Mucosa of rectum (tissue), 2 donors: ENCODE measurements at regions not wholly inside any gene's neighbourhood (a gene's known extent, or its start where the extent isn't known, plus 50 kb on each side); places are given as distances from the start of the nearest gene placed in this dataset.

Experiments used
- H3K27ac ChIP-seq, 2 donors: one replicate each; pipeline ENCODE4 v1.7.0; 2013; ENCODE audit warnings: inconsistent platforms in 2 of 2, low read depth in 2 of 2, low read length in 2 of 2
- H3K27me3 ChIP-seq, 2 donors: one replicate each; pipeline ENCODE4 v1.7.0; 2013; ENCODE audit warnings: low read length in 2 of 2; ENCODE audit not compliant: control insufficient read depth in 2 of 2, insufficient read depth in 2 of 2
- H3K36me3 ChIP-seq, 2 donors: one replicate each; pipeline ENCODE4 v1.7.0; 2013; ENCODE audit warnings: low read length in 2 of 2; ENCODE audit not compliant: control insufficient read depth in 2 of 2, insufficient read depth in 2 of 2
- H3K4me1 ChIP-seq, 2 donors: one replicate each; pipeline ENCODE4 v1.7.0; 2013; ENCODE audit warnings: low read length in 2 of 2, mild to moderate bottlenecking in 1 of 2; ENCODE audit not compliant: control insufficient read depth in 2 of 2, insufficient read depth in 2 of 2
- H3K4me3 ChIP-seq, 2 donors: one replicate each; pipeline ENCODE4 v1.7.0; 2013; ENCODE audit warnings: low read length in 2 of 2
- H3K9ac ChIP-seq, 2 donors: one replicate each; pipeline ENCODE4 v1.7.0; 2013; ENCODE audit warnings: low read length in 2 of 2, low read depth in 1 of 2, mild to moderate bottlenecking in 1 of 2
- H3K9me3 ChIP-seq, 2 donors: one replicate each; pipeline ENCODE4 v1.7.0; 2013; ENCODE audit warnings: low read length in 2 of 2; ENCODE audit not compliant: control insufficient read depth in 2 of 2
- donor health status: healthy.
- donor health status: Normal muscosa, but diverticular disease.

DNA sequence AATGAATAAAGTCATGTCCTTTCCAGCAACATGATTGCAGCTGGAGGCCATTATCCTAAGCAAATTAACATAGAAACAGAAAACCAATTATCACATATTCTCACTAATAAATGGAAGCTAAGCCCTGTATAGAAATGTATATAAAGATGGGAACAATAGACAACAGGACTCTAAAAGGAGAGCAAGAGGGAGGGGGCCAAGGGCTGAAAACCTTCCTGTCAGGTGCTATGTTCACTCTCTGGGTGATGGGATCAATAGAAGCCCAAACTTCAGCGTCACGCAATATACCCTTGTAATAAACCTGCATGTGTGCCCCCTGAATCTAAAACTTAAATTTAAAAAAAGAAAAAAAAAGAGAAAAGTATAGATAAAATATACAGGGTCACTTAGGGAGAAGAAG is 163.7 kb upstream of the ACO1 start:
- Histone ChIP-seq H3K36me3 (no peaks in the 10 kb centered on the region), H3K27ac (no peak overlapping the region), H3K27me3 (no peaks in the 10 kb centered on the region), H3K4me1 (no peaks in the 10 kb centered on the region), H3K4me3 (no peak overlapping the region), H3K9me3 (no peaks in the 10 kb centered on the region), H3K9ac (no peak overlapping the region)

DNA sequence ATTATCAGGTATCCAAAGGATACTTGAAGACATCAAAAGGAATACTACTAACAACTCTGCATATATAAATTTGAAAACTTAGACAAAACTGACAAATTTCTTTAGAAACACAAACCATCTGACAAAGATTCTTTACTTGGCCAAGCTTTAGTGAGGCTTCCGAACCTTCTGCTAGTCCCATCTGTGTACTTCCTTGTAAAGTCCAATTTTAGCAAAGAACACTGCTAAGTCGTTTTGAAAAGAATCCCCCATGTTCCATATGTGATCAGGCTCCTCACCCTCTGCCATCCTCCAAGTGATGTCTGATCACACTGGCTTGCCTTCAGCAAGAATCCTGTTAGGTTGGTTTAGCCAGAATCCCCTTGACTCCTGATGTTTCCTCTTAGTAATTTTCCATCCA is 150.0 kb upstream of the ACO1 start:
- H3K4me3 ChIP-seq: no peak overlapping the region
- H3K9me3 ChIP-seq: no peaks in the 10 kb centered on the region
- H3K36me3 ChIP-seq: no peaks in the 10 kb centered on the region
- no peaks in the 10 kb centered on the region for H3K4me1 ChIP-seq
- no peak overlapping the region for H3K27ac ChIP-seq
- no peak overlapping the region for H3K9ac ChIP-seq
- H3K27me3 ChIP-seq: no peaks in the 10 kb centered on the region

- Histone ChIP-seq H3K27me3 (no peaks in the 10 kb centered on the region), H3K4me1 (no peaks in the 10 kb centered on the region), H3K36me3 (no peaks in the 10 kb centered on the region), H3K27ac (no peak overlapping the region), H3K4me3 (no peak overlapping the region), H3K9me3 (no peaks in the 10 kb centered on the region), H3K9ac (no peak overlapping the region)
These were observed 137.3 kb upstream of the ACO1 start for GRCh38 chr9:32247168-32247567.

GRCh38 chr9:32248189-32248712 is 136.2 kb upstream of the ACO1 start:
- Histone ChIP-seq H3K27me3 (no peaks in the 10 kb centered on the region), H3K4me1 (no peaks in the 10 kb centered on the region), H3K36me3 (no peaks in the 10 kb centered on the region), H3K9ac (no peak overlapping the region), H3K4me3 (no peak overlapping the region), H3K27ac (no peak overlapping the region), H3K9me3 (no peaks in the 10 kb centered on the region)

- no peaks in the 10 kb centered on the region for H3K4me1 ChIP-seq
- no peak overlapping the region for H3K9ac ChIP-seq
- no peaks in the 10 kb centered on the region for H3K9me3 ChIP-seq
- no peaks in the 10 kb centered on the region for H3K36me3 ChIP-seq
- H3K27ac ChIP-seq: no peak overlapping the region
- no peaks in the 10 kb centered on the region for H3K27me3 ChIP-seq
- no peak overlapping the region for H3K4me3 ChIP-seq
These were observed 132.9 kb upstream of the ACO1 start for GRCh38 chr9:32251539-32251938.

DNA sequence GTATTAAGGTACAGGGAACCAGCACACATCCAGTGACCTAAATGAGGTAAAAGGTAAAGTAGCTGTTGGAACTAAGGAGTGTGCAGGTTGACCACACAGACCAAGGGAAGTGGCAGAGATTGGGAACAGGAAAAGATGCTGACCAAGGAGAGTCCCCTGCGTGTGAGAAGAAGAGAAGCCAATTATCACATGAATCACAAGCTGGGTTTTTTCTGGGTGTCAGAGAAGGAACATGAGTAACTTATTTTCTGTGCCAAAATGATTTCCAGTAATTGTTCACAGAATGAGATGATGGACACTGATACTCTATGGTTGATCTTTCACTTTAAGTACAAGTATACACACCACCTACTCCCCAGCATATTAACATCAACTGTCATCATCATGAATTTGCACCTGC is 130.7 kb upstream of the ACO1 start:
- Histone ChIP-seq H3K36me3 (no peaks in the 10 kb centered on the region), H3K9ac (no peak overlapping the region), H3K27me3 (no peaks in the 10 kb centered on the region), H3K4me3 (no peak overlapping the region), H3K27ac (no peak overlapping the region), H3K9me3 (no peaks in the 10 kb centered on the region), H3K4me1 (no peaks in the 10 kb centered on the region)

DNA sequence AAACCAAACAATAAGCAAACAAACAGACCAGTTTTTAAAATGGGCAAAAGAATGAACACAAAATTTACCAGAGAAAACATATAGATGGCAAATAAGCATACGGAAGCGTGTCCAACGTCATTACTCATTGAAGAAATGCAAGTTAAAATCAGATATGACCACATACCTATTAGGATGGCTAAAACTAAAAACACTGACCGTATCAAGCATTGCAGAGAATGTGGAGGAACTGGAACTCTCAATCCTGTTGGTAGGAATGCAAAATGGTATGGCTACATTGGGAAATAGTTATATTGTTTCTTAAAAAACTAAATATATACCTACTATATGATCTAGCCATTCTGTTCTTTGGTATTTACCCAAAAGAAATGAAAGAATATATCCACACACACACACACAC is 129.4 kb upstream of the ACO1 start:
- Histone ChIP-seq H3K4me1 (no peaks in the 10 kb centered on the region), H3K27me3 (no peaks in the 10 kb centered on the region), H3K9ac (no peak overlapping the region), H3K9me3 (no peaks in the 10 kb centered on the region), H3K36me3 (no peaks in the 10 kb centered on the region), H3K4me3 (no peak overlapping the region), H3K27ac (no peak overlapping the region)

- H3K27ac ChIP-seq: no peak overlapping the region
- no peak overlapping the region for H3K4me3 ChIP-seq
- H3K4me1 ChIP-seq: no peaks in the 10 kb centered on the region
- no peak overlapping the region for H3K9ac ChIP-seq
- no peaks in the 10 kb centered on the region for H3K27me3 ChIP-seq
- H3K9me3 ChIP-seq: no peaks in the 10 kb centered on the region
- no peaks in the 10 kb centered on the region for H3K36me3 ChIP-seq
These were observed 126.0 kb upstream of the ACO1 start for GRCh38 chr9:32258482-32258881.

DNA sequence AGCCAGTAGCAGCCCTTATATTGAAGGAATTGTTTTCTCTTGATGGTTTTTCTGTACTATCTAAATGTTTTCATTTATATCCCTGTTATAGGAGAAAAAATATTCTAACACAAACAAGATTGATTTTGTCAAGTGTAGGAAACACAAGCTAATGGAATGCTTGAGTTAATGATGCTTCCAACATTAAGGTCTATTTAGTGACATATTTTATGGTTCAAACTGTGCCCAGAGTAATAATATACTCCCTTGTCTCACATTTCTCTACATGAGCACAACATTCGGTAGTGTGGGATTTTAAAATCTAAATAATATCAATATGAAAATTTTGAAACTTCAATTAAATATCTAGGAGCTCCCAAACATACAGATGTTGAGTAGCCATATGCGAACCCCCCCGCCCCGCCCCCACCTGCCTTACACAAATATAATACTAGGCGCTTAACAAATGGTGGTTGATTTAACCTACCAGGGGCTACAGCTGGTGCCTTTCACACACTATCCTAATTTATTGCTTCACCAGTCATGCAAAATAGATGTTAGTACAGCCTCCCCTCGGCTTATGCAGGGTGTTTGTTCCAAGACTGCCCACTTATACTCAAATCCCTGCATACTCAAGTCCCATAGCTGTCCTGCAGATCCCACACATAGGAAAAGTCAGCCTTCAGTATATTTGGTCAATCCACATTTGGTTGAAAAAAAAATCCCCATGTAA is 124.1 kb upstream of the ACO1 start:
- H3K9ac ChIP-seq: no peak overlapping the region
- no peaks in the 10 kb centered on the region for H3K27me3 ChIP-seq
- H3K9me3 ChIP-seq: no peaks in the 10 kb centered on the region
- no peaks in the 10 kb centered on the region for H3K36me3 ChIP-seq
- H3K4me3 ChIP-seq: no peak overlapping the region
- no peak overlapping the region for H3K27ac ChIP-seq
- no peaks in the 10 kb centered on the region for H3K4me1 ChIP-seq

GRCh38 chr9:32264170-32264864 is 120.1 kb upstream of the ACO1 start:
- Histone ChIP-seq H3K27me3 (no peaks in the 10 kb centered on the region), H3K9ac (no peak overlapping the region), H3K27ac (no peak overlapping the region), H3K9me3 (no peaks in the 10 kb centered on the region), H3K36me3 (no peaks in the 10 kb centered on the region), H3K4me3 (no peak overlapping the region), H3K4me1 (no peaks in the 10 kb centered on the region)
